Gastroesophageal sphincter (tissue), 3 donors: ENCODE measurements at regions not wholly inside any gene's neighbourhood (a gene's known extent, or its start where the extent isn't known, plus 50 kb on each side); places are given as distances from the start of the nearest gene placed in this dataset.
"Not testable (repeated sequence)": the region's sequence is repeated elsewhere in the genome, so short reads cannot be mapped to it uniquely, and the experiment has no call there.

ENCODE experiments used
- EP300 ChIP-seq: sonication (generic); formaldehyde crosslinking; IDR thresholded peaks from one replicate; pipeline ENCODE4 v1.6.1; 2017; ENCODE audit warnings: antibody characterized with exemption, mild to moderate bottlenecking
- POLR2A ChIP-seq, 2 donors: fragments of 450-650 bp; IDR thresholded peaks; one replicate each; pipeline ENCODE4 v1.6.1; 2017; ENCODE audit warnings: antibody characterized with exemption in 2 of 2, mild to moderate bottlenecking in 2 of 2, moderate library complexity in 1 of 2
- POLR2AphosphoS5 ChIP-seq: sonication (generic); formaldehyde crosslinking; IDR thresholded peaks from one replicate; pipeline ENCODE4 v1.6.1; 2017; ENCODE audit warnings: antibody characterized with exemption
- TF ChIP-seq, protein P1 (sequence below), 4 experiments: fragments of 200-600 bp in 2 of 4; fragments of 450-650 bp in 2 of 4; sonication (generic) in 1 of 4; IDR thresholded peaks; one replicate each; pipeline ENCODE4 v1.5.1; 2017 to 2019; ENCODE audit warnings: antibody characterized with exemption in 4 of 4, mild to moderate bottlenecking in 2 of 4, moderate library complexity in 2 of 4

DNA sequence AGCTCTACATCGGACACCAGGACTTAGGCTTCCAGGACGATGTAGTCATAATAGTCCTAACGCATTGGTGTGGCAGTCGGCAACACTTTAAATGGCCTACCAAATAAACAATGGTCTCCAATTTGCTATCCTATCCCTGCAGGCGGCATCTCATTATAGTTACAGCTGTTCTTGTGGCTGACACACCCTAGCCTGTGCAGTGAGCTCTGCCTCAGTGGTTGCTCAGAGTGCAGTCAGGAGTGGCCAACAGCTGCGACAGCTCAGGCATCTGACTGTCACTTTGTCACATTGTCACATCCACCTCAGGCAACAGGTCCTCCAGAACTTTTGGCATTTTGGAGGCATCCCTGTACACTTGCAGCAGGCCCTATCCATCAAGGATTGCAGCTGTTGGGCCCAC is 77.9 kb downstream of the OR4M2 start:
- TF ChIP-seq, protein P1, sequence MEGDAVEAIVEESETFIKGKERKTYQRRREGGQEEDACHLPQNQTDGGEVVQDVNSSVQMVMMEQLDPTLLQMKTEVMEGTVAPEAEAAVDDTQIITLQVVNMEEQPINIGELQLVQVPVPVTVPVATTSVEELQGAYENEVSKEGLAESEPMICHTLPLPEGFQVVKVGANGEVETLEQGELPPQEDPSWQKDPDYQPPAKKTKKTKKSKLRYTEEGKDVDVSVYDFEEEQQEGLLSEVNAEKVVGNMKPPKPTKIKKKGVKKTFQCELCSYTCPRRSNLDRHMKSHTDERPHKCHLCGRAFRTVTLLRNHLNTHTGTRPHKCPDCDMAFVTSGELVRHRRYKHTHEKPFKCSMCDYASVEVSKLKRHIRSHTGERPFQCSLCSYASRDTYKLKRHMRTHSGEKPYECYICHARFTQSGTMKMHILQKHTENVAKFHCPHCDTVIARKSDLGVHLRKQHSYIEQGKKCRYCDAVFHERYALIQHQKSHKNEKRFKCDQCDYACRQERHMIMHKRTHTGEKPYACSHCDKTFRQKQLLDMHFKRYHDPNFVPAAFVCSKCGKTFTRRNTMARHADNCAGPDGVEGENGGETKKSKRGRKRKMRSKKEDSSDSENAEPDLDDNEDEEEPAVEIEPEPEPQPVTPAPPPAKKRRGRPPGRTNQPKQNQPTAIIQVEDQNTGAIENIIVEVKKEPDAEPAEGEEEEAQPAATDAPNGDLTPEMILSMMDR (IDR thresholded peaks at IDR 0.05) = not testable (repeated sequence)
- TF ChIP-seq POLR2A (IDR thresholded peaks at IDR 0.05); POLR2AphosphoS5; EP300: not testable (repeated sequence)
